ENCODE measurements at regions not wholly inside any gene's neighbourhood (a gene's known extent, or its start where the extent isn't known, plus 50 kb on each side); places are given as distances from the start of the nearest gene placed in this dataset.

DNA sequence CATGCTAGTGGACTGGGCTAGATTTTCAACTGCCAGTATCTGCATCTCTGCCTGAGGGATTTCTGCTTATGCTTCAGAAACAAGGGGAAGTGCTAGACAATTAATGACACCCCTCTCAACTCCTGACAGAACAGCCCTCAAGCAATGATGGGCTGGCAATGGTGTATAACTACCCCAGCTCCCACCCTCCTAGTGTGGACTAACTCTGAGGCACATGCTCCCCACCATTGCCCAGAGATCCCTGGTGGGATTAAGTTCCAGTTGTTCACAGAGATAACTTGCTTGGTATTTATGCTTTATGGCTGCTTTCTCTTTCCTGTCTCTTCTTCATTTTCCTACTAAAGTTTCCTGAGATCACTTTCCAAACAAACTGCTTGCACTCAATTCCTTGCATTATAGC is 113.5 kb downstream of the RPS24 start:
- H3K27ac ChIP-seq = no peak overlapping the region
- H3K4me1 ChIP-seq = no peaks in the 10 kb centered on the region
- no peaks in the 10 kb centered on the region for H3K36me3 ChIP-seq
- H3K4me3 ChIP-seq = no peak overlapping the region
- peak in 1 of 2 donors; percentile 13 for DNase-seq (ENCODE audit: low spot score in 2 of 2)
- TF ChIP-seq CTCF (IDR thresholded peaks at IDR 0.05) = no peak
- TF ChIP-seq EP300 (IDR thresholded peaks at IDR 0.05) = no peak
- TF ChIP-seq POLR2AphosphoS5 (IDR thresholded peaks at IDR 0.05) = no peak
- TF ChIP-seq POLR2A (IDR thresholded peaks at IDR 0.05) = no peak
- peaks cover 2% of the 10 kb centered on the region for H3K27me3 ChIP-seq
- no peaks in the 10 kb centered on the region for H3K9me3 ChIP-seq

- H3K27ac ChIP-seq = no peak overlapping the region
- WGBS = 78% methylated on average over 7 of the region's 7 CpGs
Measured at GRCh38 chr10:78148216-78148960, 114.7 kb downstream of the RPS24 start.

DNA sequence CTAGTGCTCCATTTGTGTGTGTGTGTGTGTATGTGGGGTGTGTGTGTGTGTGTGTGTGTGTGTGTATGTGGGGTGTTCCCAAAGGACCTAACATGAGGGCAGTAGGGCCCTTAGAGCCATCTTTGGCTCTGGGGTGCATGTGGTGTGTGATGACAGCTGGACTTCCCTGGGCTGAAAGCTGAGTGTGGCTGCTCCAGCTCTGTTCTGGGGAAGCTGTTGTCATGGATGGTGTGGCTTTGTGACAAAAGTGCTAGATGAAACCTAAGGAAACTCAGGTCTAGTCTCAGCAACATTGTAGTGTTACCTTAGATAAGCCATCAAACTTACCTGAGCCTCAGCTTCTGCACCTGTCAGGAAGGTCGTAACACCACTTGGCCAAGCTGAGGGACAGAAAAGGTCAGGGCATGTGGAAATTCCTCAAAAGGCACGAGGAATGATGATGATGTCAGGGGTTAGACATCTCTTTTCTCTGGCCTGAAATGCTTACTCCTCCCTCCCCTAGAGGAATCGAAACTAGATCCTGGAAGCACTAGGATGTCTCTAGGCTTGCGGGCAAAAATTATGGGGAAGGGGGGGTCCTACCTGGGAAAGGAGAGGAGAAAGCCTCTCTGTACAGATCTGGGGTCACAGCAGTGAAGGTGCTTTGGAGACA is 115.4 kb downstream of the RPS24 start:
- no peaks in the 10 kb centered on the region for H3K27me3 ChIP-seq
- WGBS = 19% methylated on average over 4 of the region's 4 CpGs
- no peak overlapping the region for H3K4me3 ChIP-seq
- no peak overlapping the region for H3K27ac ChIP-seq
- H3K9me3 ChIP-seq = no peaks in the 10 kb centered on the region
- no peaks in the 10 kb centered on the region for H3K4me1 ChIP-seq
- H3K36me3 ChIP-seq = no peaks in the 10 kb centered on the region
- DNase-seq (ENCODE audit: low spot score in 2 of 2) = peak in 1 of 2 donors; percentile 2
- TF ChIP-seq POLR2AphosphoS5 (IDR thresholded peaks at IDR 0.05) (no peak), CTCF (IDR thresholded peaks at IDR 0.05) (no peak), POLR2A (IDR thresholded peaks at IDR 0.05) (no peak), EP300 (IDR thresholded peaks at IDR 0.05) (no peak)

More at GRCh38 chr10:78148216-78148960, 114.7 kb downstream of the RPS24 start:
- Histone ChIP-seq H3K27me3 (no peaks in the 10 kb centered on the region), H3K4me1 (no peaks in the 10 kb centered on the region), H3K36me3 (no peaks in the 10 kb centered on the region), H3K9me3 (no peaks in the 10 kb centered on the region), H3K4me3 (no peak overlapping the region)
- peak in 1 of 2 donors; percentile 32 for DNase-seq (ENCODE audit: low spot score in 2 of 2)
- TF ChIP-seq EP300 (IDR thresholded peaks at IDR 0.05) (no peak), POLR2A (IDR thresholded peaks at IDR 0.05) (no peak), CTCF (IDR thresholded peaks at IDR 0.05) (no peak), POLR2AphosphoS5 (IDR thresholded peaks at IDR 0.05) (no peak)

- no peaks in the 10 kb centered on the region for H3K4me1 ChIP-seq
Measured at GRCh38 chr10:78150756-78151155, 117.1 kb downstream of the RPS24 start.

DNA sequence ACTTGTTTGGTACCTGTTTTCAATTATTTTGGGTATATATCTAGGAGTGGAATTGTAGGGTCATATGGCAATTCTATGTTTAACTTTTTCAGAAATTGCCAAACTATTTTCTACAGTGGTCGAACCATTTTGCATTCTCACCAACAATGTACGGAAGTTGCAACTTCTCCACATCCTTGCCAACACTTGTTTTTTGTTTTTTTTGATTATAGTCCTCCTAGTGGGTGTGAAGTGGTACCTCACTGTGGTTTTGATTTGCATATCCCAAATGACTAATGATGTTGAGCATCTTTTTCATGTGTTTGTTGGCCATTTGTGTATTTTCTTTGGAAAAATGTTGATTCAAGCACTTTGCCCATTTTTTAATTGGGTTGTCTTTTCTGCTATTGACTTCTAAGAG is 122.1 kb downstream of the RPS24 start:
- no peaks in the 10 kb centered on the region for H3K9me3 ChIP-seq
- H3K27ac ChIP-seq = no peak overlapping the region
- H3K4me1 ChIP-seq = no peaks in the 10 kb centered on the region
- H3K4me3 ChIP-seq = no peak overlapping the region
- 86% methylated on average over 2 of the region's 2 CpGs for WGBS
- H3K27me3 ChIP-seq = no peaks in the 10 kb centered on the region
- TF ChIP-seq EP300 (IDR thresholded peaks at IDR 0.05) (no peak), CTCF (IDR thresholded peaks at IDR 0.05) (no peak), POLR2AphosphoS5 (IDR thresholded peaks at IDR 0.05) (no peak)
- DNase-seq (ENCODE audit: low spot score in 2 of 2) = no peak
- no peaks in the 10 kb centered on the region for H3K36me3 ChIP-seq

More at GRCh38 chr10:78150756-78151155, 117.1 kb downstream of the RPS24 start:
- TF ChIP-seq EP300 (IDR thresholded peaks at IDR 0.05) (no peak), POLR2AphosphoS5 (IDR thresholded peaks at IDR 0.05) (no peak)
- Histone ChIP-seq H3K36me3 (no peaks in the 10 kb centered on the region), H3K9me3 (no peaks in the 10 kb centered on the region), H3K27ac (no peak overlapping the region), H3K4me3 (no peak overlapping the region), H3K27me3 (no peaks in the 10 kb centered on the region)
- no peak for DNase-seq (ENCODE audit: low spot score in 2 of 2)
- 91% methylated on average over 4 of the region's 4 CpGs for WGBS

Measured in suprapubic skin (tissue), 4 donors.